Keratinocyte (primary cell): ENCODE measurements at regions not wholly inside any gene's neighbourhood (a gene's known extent, or its start where the extent isn't known, plus 50 kb on each side); places are given as distances from the start of the nearest gene placed in this dataset.

ENCODE experiments used
- DNase-seq: peaks from one replicate; pipeline ENCODE4 v3.0.0-alpha.2; 2011; ENCODE audit warnings: low read depth, missing footprints, low spot score
- FAIRE-seq: peaks from 2 replicates; lab custom pipeline; 2011; peaks lifted over from hg19 to GRCh38; lab: Jason Lieb, UNC
- H2AFZ ChIP-seq: 2 replicates; pipeline ENCODE4 v1.6.0; 2012; ENCODE audit warnings: low read length, control low read depth, inconsistent platforms; ENCODE audit not compliant: control insufficient read depth
- H3K27ac ChIP-seq: 2 replicates; pipeline ENCODE4 v1.5.1; 2011; ENCODE audit warnings: low read length; ENCODE audit not compliant: control insufficient read depth, insufficient read depth
- H3K27me3 ChIP-seq: 3 replicates; pipeline ENCODE4 v1.6.0; 2011; ENCODE audit warnings: low read length; ENCODE audit not compliant: control insufficient read depth, insufficient read depth; ENCODE audit errors: extremely low read depth
- H3K36me3 ChIP-seq, 2 experiments: 2 replicates in 1 of 2; 3 replicates in 1 of 2; pipeline ENCODE4 v1.5.1; 2011; ENCODE audit warnings: low read length in 2 of 2, mild to moderate bottlenecking in 1 of 2; ENCODE audit not compliant: control insufficient read depth in 2 of 2, insufficient read depth in 2 of 2; ENCODE audit errors: extremely low read depth in 1 of 2
- H3K4me1 ChIP-seq: 3 replicates; pipeline ENCODE4 v1.5.1; 2011; ENCODE audit warnings: low read length; ENCODE audit not compliant: control insufficient read depth, insufficient read depth; ENCODE audit errors: extremely low read depth
- H3K4me2 ChIP-seq: 3 replicates; pipeline ENCODE4 v1.6.0; 2011; ENCODE audit warnings: low read depth, low read length; ENCODE audit not compliant: control insufficient read depth, insufficient read depth; ENCODE audit errors: extremely low read depth
- H3K4me3 ChIP-seq, 3 experiments: fragments of 200-600 bp in 1 of 3; sonication (generic) in 1 of 3; 2 replicates in 2 of 3; 3 replicates in 1 of 3; pipeline ENCODE4 v1.5.1; 2011 to 2016; ENCODE audit warnings: low read length in 3 of 3, mild to moderate bottlenecking in 3 of 3, control low read depth in 2 of 3, inconsistent platforms in 1 of 3, low read depth in 1 of 3, mixed read lengths in 1 of 3, mixed run types in 1 of 3, moderate library complexity in 1 of 3; ENCODE audit not compliant: control insufficient read depth in 2 of 3, insufficient read depth in 2 of 3; ENCODE audit errors: extremely low read depth in 1 of 3
- H3K79me2 ChIP-seq: 2 replicates; pipeline ENCODE4 v1.6.0; 2012; ENCODE audit warnings: low read length; ENCODE audit not compliant: control insufficient read depth, insufficient read depth
- H3K9ac ChIP-seq: 3 replicates; pipeline ENCODE4 v1.6.0; 2011; ENCODE audit warnings: low read length; ENCODE audit not compliant: control insufficient read depth, insufficient read depth; ENCODE audit errors: extremely low read depth
- H3K9me1 ChIP-seq: 3 replicates; pipeline ENCODE4 v1.6.0; 2011; ENCODE audit warnings: low read length; ENCODE audit not compliant: control insufficient read depth, insufficient read depth; ENCODE audit errors: extremely low read depth
- H3K9me3 ChIP-seq: 2 replicates; pipeline ENCODE4 v1.5.1; 2012; ENCODE audit warnings: low read depth, low read length; ENCODE audit not compliant: control insufficient read depth
- H4K20me1 ChIP-seq: 3 replicates; pipeline ENCODE4 v1.6.0; 2011; ENCODE audit warnings: low read length; ENCODE audit not compliant: control insufficient read depth, insufficient read depth; ENCODE audit errors: extremely low read depth
- EZH2 ChIP-seq: IDR thresholded peaks from one replicate; pipeline ENCODE4 v1.6.1; 2012; ENCODE audit warnings: inconsistent platforms, mild to moderate bottlenecking, low read length, moderate library complexity
- dilution Hi-C: fragments of 300-500 bp; cut with MboI; formaldehyde crosslinking; loops from one replicate; pipeline ENCODE4 v1.7.0; 2020; ENCODE audit warnings: low sequenced_read_pairs; ENCODE audit not compliant: extremely low pct_ligation_motif_present
- TF ChIP-seq, protein P1 (sequence below), 3 experiments: IDR thresholded peaks in 1 of 3; conservative IDR thresholded peaks in 1 of 3; optimal IDR thresholded peaks in 1 of 3; 2 replicates in 2 of 3; 3 replicates in 1 of 3; pipeline versions ENCODE3 to v1.5.1; 2011; ENCODE audit warnings: low read length in 3 of 3, mild to moderate bottlenecking in 3 of 3, moderate library complexity in 2 of 3, control low read depth in 1 of 3, inconsistent platforms in 1 of 3; ENCODE audit not compliant: insufficient read depth in 2 of 3; ENCODE audit errors: extremely low read depth in 1 of 3

DNA sequence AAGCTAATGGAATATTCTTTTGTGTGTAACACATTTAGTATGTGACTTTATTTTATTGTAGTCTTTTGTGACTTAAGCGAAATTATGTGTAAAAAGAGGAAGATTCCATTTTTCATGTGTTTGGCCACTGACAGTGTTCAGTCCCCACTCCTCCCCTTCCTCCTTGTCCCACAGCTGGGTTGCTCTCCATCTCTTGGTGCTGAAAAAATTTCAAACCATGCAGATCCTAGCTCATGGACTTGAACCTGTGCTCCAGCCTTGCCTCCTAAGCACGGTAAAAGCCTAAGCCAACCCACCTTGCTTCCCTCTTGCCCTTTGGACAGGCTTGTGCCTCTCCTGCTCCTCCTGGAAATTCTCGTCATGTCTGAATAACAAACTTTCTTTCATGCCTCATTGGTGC, 2008.5 kb upstream of the TENM3 start:
- Histone ChIP-seq H3K79me2 (no peaks in the 10 kb centered on the region), H3K9me1 (no peaks in the 10 kb centered on the region), H3K4me3 (no peak overlapping the region), H3K4me1 (no peaks in the 10 kb centered on the region), H3K27ac (no peak overlapping the region), H3K27me3 (no peaks in the 10 kb centered on the region), H3K4me2 (no peak overlapping the region), H4K20me1 (no peaks in the 10 kb centered on the region), H3K9ac (no peak overlapping the region), H3K36me3 (no peaks in the 10 kb centered on the region), H2AFZ (no peak overlapping the region), H3K9me3 (no peaks in the 10 kb centered on the region)
- dilution Hi-C loops = no loop called here
- TF ChIP-seq, protein P1, sequence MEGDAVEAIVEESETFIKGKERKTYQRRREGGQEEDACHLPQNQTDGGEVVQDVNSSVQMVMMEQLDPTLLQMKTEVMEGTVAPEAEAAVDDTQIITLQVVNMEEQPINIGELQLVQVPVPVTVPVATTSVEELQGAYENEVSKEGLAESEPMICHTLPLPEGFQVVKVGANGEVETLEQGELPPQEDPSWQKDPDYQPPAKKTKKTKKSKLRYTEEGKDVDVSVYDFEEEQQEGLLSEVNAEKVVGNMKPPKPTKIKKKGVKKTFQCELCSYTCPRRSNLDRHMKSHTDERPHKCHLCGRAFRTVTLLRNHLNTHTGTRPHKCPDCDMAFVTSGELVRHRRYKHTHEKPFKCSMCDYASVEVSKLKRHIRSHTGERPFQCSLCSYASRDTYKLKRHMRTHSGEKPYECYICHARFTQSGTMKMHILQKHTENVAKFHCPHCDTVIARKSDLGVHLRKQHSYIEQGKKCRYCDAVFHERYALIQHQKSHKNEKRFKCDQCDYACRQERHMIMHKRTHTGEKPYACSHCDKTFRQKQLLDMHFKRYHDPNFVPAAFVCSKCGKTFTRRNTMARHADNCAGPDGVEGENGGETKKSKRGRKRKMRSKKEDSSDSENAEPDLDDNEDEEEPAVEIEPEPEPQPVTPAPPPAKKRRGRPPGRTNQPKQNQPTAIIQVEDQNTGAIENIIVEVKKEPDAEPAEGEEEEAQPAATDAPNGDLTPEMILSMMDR (optimal IDR thresholded peaks at IDR 0.05 in 1 of 3, IDR thresholded peaks at IDR 0.05 in 1 of 3, conservative IDR thresholded peaks at IDR 0.05 in 1 of 3; ENCODE audit: extremely low read depth in 1 of 3, insufficient read depth in 2 of 3, low read length in 3 of 3) = no peak
- TF ChIP-seq EZH2 = no peak
- no peak for FAIRE-seq
- DNase-seq = no peak

DNA sequence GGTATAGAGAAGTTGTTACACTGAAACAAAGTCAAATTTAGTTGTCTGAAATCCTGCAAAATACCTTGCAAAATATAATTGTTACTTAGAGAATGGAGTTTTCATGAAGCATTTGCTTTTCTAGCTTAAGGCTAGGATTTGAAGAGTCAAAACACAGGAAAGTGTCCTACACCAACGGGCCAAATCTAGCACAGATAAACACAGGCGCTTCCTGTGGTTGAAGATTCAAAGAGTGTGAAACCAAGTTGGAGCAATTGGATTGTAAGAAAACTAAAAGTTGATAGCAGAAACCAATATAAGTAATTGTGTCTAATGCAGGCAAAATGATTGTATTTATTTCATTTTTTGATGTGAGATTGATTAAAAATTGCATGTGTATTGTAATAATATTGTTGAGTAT, 2002.5 kb upstream of the TENM3 start:
- TF ChIP-seq EZH2 = no peak
- TF ChIP-seq, protein P1 (optimal IDR thresholded peaks at IDR 0.05 in 1 of 3, IDR thresholded peaks at IDR 0.05 in 1 of 3, conservative IDR thresholded peaks at IDR 0.05 in 1 of 3; ENCODE audit: extremely low read depth in 1 of 3, insufficient read depth in 2 of 3, low read length in 3 of 3) = no peak
- no peak overlapping the region for H3K9ac ChIP-seq
- H2AFZ ChIP-seq = no peak overlapping the region
- no peaks in the 10 kb centered on the region for H3K79me2 ChIP-seq
- no peaks in the 10 kb centered on the region for H3K27me3 ChIP-seq
- no peaks in the 10 kb centered on the region for H3K36me3 ChIP-seq
- H3K27ac ChIP-seq = no peak overlapping the region
- DNase-seq = no peak
- dilution Hi-C loops = no loop called here
- H3K9me1 ChIP-seq = no peaks in the 10 kb centered on the region
- no peaks in the 10 kb centered on the region for H3K9me3 ChIP-seq
- no peak for FAIRE-seq
- no peak overlapping the region for H3K4me2 ChIP-seq
- no peaks in the 10 kb centered on the region for H3K4me1 ChIP-seq
- H3K4me3 ChIP-seq = no peak overlapping the region
- H4K20me1 ChIP-seq = no peaks in the 10 kb centered on the region
